ENCODE measurements at regions not wholly inside any gene's neighbourhood (a gene's known extent, or its start where the extent isn't known, plus 50 kb on each side); places are given as distances from the start of the nearest gene placed in this dataset.

DNA sequence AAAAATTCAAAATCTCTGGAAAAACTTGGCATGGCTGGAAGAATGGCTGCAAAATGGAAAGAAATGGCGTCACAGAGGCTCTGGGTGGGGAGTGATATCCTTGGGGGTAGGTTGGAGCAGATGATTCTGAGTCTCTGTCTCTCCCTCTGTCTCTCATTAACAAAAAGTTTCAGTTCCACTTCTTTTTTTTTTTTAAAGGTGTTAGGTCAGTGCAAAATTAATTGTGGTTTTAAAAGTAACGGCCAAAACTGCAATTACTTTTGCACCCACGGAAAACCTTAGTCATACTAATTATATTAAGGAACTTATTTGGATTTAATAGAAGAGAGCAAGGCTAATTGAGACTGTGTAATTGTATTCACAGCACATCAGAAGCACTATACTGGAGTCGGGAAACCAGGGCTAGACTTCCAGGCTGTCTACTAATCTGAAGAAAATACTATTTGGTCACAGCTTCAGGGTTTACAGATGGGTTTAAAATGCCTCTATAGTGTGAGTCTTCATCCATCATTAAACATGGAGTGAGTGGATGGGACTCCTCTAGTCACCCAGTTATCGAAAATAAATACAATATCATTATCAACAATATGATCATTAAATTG, 289.1 kb upstream of the PLD5 start:
- intact Hi-C loops (cut with micrococcal nuclease) = no loop called here
- TF ChIP-seq, protein P1, sequence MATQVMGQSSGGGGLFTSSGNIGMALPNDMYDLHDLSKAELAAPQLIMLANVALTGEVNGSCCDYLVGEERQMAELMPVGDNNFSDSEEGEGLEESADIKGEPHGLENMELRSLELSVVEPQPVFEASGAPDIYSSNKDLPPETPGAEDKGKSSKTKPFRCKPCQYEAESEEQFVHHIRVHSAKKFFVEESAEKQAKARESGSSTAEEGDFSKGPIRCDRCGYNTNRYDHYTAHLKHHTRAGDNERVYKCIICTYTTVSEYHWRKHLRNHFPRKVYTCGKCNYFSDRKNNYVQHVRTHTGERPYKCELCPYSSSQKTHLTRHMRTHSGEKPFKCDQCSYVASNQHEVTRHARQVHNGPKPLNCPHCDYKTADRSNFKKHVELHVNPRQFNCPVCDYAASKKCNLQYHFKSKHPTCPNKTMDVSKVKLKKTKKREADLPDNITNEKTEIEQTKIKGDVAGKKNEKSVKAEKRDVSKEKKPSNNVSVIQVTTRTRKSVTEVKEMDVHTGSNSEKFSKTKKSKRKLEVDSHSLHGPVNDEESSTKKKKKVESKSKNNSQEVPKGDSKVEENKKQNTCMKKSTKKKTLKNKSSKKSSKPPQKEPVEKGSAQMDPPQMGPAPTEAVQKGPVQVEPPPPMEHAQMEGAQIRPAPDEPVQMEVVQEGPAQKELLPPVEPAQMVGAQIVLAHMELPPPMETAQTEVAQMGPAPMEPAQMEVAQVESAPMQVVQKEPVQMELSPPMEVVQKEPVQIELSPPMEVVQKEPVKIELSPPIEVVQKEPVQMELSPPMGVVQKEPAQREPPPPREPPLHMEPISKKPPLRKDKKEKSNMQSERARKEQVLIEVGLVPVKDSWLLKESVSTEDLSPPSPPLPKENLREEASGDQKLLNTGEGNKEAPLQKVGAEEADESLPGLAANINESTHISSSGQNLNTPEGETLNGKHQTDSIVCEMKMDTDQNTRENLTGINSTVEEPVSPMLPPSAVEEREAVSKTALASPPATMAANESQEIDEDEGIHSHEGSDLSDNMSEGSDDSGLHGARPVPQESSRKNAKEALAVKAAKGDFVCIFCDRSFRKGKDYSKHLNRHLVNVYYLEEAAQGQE (IDR thresholded peaks at IDR 0.05; ENCODE audit: low read depth) = no peak
- no peak for TF ChIP-seq CBX3 (IDR thresholded peaks at IDR 0.05; ENCODE audit: low read depth)
- no peak for TF ChIP-seq POLR2AphosphoS5 (IDR thresholded peaks at IDR 0.05; ENCODE audit: low read depth, low read length)
- TF ChIP-seq, protein P2, sequence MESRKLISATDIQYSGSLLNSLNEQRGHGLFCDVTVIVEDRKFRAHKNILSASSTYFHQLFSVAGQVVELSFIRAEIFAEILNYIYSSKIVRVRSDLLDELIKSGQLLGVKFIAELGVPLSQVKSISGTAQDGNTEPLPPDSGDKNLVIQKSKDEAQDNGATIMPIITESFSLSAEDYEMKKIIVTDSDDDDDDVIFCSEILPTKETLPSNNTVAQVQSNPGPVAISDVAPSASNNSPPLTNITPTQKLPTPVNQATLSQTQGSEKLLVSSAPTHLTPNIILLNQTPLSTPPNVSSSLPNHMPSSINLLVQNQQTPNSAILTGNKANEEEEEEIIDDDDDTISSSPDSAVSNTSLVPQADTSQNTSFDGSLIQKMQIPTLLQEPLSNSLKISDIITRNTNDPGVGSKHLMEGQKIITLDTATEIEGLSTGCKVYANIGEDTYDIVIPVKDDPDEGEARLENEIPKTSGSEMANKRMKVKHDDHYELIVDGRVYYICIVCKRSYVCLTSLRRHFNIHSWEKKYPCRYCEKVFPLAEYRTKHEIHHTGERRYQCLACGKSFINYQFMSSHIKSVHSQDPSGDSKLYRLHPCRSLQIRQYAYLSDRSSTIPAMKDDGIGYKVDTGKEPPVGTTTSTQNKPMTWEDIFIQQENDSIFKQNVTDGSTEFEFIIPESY (IDR thresholded peaks at IDR 0.05; ENCODE audit: extremely low read depth, insufficient replicate concordance, low read length) = no peak
- no peaks in the 10 kb centered on the region for H3K9me3 ChIP-seq (ENCODE audit: control insufficient read depth in 1 of 2, insufficient read depth in 1 of 2, low read depth in 1 of 2, low read length in 2 of 2)
- ChIA-PET CTCF (no interaction called here), RAD21 (ENCODE audit: low non-redundant PET in 1 of 2, low total read pairs in 2 of 2, uncharacterized antibody in 2 of 2, unreplicated experiment in 2 of 2) (no interaction called here), POLR2A (no interaction called here)
- H2AFZ ChIP-seq (ENCODE audit: low read depth, low read length, poor library complexity, severe bottlenecking) = no peak overlapping the region
- H3K9ac ChIP-seq (ENCODE audit: low read length) = no peak overlapping the region
- no peaks in the 10 kb centered on the region for H3K79me2 ChIP-seq (ENCODE audit: insufficient read depth, low read length)
- H3K27ac ChIP-seq (ENCODE audit: low read depth, low read length) = no peak overlapping the region
- H3K4me3 ChIP-seq (replicated peaks in 1 of 2; ENCODE audit: low read depth in 1 of 2, low read length in 2 of 2) = no peak overlapping the region
- H3K4me1 ChIP-seq (ENCODE audit: control insufficient read depth in 1 of 2, insufficient read depth in 2 of 2, low read length in 2 of 2) = no peaks in the 10 kb centered on the region
- DNase-seq (ENCODE audit: low read depth, low spot score) = no peak
- BruUV-seq (replicated peaks) = no TSS peak
- no peak overlapping the region for H3K4me2 ChIP-seq (ENCODE audit: low read length)
- H3K27me3 ChIP-seq (ENCODE audit: insufficient read depth, low read length) = no peaks in the 10 kb centered on the region
- H4K20me1 ChIP-seq (ENCODE audit: insufficient read depth) = no peaks in the 10 kb centered on the region
- H3K36me3 ChIP-seq (ENCODE audit: control insufficient read depth in 1 of 2, insufficient read depth in 2 of 2, low read length in 2 of 2) = no peaks in the 10 kb centered on the region
- no peaks in the 10 kb centered on the region for H3K9me2 ChIP-seq (ENCODE audit: insufficient read depth)
- no peak for ATAC-seq
